ENCODE measurements at regions not wholly inside any gene's neighbourhood (a gene's known extent, or its start where the extent isn't known, plus 50 kb on each side); places are given as distances from the start of the nearest gene placed in this dataset.
"Not testable (repeated sequence)": the region's sequence is repeated elsewhere in the genome, so short reads cannot be mapped to it uniquely, and the experiment has no call there.

GRCh38 chr20:50449738-50450492 is 60.3 kb upstream of the PTPN1 start:
- TF ChIP-seq, protein P1, sequence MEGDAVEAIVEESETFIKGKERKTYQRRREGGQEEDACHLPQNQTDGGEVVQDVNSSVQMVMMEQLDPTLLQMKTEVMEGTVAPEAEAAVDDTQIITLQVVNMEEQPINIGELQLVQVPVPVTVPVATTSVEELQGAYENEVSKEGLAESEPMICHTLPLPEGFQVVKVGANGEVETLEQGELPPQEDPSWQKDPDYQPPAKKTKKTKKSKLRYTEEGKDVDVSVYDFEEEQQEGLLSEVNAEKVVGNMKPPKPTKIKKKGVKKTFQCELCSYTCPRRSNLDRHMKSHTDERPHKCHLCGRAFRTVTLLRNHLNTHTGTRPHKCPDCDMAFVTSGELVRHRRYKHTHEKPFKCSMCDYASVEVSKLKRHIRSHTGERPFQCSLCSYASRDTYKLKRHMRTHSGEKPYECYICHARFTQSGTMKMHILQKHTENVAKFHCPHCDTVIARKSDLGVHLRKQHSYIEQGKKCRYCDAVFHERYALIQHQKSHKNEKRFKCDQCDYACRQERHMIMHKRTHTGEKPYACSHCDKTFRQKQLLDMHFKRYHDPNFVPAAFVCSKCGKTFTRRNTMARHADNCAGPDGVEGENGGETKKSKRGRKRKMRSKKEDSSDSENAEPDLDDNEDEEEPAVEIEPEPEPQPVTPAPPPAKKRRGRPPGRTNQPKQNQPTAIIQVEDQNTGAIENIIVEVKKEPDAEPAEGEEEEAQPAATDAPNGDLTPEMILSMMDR (IDR thresholded peaks at IDR 0.05; ENCODE audit: low read depth, low read length), result no peak
- H3K4me3 ChIP-seq (replicated peaks in 1 of 2; ENCODE audit: low read depth in 2 of 2, low read length in 2 of 2), result no peak overlapping the region
- no peak for DNase-seq (ENCODE audit: low read depth in 2 of 2)

GRCh38 chr20:50450493-50450826 is 59.7 kb upstream of the PTPN1 start:
- DNase-seq (ENCODE audit: low read depth in 2 of 2), result no peak
- no peak overlapping the region for H3K4me3 ChIP-seq (replicated peaks in 1 of 2; ENCODE audit: low read depth in 2 of 2, low read length in 2 of 2)
- TF ChIP-seq, protein P1 (IDR thresholded peaks at IDR 0.05; ENCODE audit: low read depth, low read length), result no peak

GRCh38 chr20:50450881-50451752 is 59.1 kb upstream of the PTPN1 start:
- DNase-seq (ENCODE audit: low read depth in 2 of 2), result peak; percentile 60 to 64
- no peak overlapping the region for H3K4me3 ChIP-seq (replicated peaks in 1 of 2; ENCODE audit: low read depth in 2 of 2, low read length in 2 of 2)
- TF ChIP-seq, protein P1 (IDR thresholded peaks at IDR 0.05; ENCODE audit: low read depth, low read length), result no peak

DNA sequence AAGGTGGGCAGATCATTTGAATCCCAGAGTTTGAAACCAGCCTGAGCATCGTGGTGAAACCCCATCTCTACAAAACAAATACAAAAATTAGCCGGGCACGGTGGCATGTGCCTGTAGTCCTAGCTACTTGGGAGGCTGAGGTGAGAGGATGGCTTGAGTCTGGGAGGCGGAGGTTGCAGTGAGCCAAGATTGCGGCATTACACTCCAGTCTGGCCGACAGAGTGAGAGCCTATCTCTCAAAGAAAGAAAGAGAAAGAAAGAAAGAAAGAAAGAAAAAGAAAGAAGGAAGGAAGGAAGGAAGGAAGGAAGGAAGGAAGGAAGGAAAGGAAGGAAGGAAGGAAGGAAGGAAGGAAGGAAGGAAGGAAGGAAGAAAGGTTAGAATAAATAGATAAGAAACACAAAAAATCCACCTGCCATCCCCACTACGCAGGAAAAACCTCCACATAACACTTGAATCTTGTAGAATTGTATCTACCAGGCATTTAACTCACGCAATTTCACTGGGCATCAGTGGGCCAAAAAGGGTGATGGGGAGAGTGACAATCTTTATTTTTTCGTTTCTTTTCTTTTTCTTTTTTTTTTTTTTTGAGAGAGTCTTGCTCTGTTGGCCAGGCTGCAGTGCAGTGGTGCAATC is 58.3 kb upstream of the PTPN1 start:
- H3K4me3 ChIP-seq (replicated peaks in 1 of 2; ENCODE audit: low read depth in 2 of 2, low read length in 2 of 2); DNase-seq (ENCODE audit: low read depth in 2 of 2): not testable (repeated sequence)

- no peak overlapping the region for H3K4me3 ChIP-seq (replicated peaks in 1 of 2; ENCODE audit: low read depth in 2 of 2, low read length in 2 of 2)
- TF ChIP-seq, protein P1 (IDR thresholded peaks at IDR 0.05; ENCODE audit: low read depth, low read length), result no peak
- no peak for DNase-seq (ENCODE audit: low read depth in 2 of 2)
Observed at GRCh38 chr20:50453533-50454244, 56.5 kb upstream of the PTPN1 start.

DNA sequence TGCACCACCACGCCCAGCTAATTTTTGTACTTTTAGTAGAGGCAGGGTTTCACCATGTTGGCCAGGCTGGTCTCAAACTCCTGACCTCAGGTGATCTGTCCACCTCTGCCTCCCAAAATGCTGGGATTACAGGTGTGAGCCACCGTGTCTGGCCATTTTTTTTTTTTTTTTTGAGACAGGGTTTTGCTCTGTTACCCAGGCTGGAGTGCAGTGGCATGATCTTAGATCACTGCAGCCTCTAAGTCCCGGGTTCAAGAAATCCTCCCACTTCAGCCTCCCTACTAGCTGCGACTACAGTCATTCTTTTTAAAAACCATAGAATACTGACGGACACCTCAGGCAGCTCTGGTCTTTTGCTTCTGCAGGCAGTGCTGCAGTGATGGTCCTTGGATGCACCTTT is 54.9 kb upstream of the PTPN1 start:
- DNase-seq (ENCODE audit: low read depth in 2 of 2); H3K4me3 ChIP-seq (replicated peaks in 1 of 2; ENCODE audit: low read depth in 2 of 2, low read length in 2 of 2): not testable (repeated sequence)

DNA sequence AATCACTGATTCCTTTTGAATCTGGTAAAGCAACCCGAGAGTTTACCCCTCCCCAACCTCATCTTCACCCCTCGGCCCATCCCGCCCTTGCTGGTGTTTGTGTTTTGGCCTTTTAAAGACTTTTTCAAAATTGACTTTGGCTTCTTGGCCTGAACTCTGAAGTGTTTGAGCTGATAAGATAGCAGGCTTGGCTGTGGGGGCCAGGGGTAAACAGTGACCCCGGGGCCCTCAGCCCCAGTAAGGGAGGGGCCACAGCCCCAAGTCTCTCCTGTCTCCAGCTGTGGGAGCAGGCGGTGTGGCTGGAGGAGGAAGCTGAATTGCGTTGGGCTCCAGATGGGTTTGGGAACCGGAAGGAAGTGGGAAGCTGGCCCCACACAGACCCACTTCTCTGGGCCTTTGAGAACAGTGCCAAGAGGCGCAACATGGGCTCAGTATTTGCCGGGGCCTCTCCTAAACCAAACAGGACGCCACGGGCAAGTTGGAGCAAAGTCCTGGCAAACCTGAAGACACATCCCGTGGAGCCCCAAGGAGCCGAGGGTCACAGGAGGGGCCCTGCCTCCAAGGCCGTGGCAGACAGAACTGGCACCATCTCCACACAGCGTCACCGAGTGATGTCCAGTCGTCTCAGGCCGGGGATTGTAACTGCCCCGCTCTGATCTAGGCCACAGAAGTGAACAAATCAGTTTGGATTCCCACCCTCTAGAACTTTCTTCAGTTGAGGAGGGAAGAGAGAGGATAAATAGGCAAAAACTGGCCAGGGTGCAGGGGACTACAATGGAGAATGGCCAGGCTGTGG is 54.3 kb upstream of the PTPN1 start:
- TF ChIP-seq, protein P1 (IDR thresholded peaks at IDR 0.05; ENCODE audit: low read depth, low read length), result no peak
- no peak for DNase-seq (ENCODE audit: low read depth in 2 of 2)
- no peak overlapping the region for H3K4me3 ChIP-seq (replicated peaks in 1 of 2; ENCODE audit: low read depth in 2 of 2, low read length in 2 of 2)

Data from cardiac fibroblast (primary cell).